ENCODE measurements at regions not wholly inside any gene's neighbourhood (a gene's known extent, or its start where the extent isn't known, plus 50 kb on each side); places are given as distances from the start of the nearest gene placed in this dataset.

DNA sequence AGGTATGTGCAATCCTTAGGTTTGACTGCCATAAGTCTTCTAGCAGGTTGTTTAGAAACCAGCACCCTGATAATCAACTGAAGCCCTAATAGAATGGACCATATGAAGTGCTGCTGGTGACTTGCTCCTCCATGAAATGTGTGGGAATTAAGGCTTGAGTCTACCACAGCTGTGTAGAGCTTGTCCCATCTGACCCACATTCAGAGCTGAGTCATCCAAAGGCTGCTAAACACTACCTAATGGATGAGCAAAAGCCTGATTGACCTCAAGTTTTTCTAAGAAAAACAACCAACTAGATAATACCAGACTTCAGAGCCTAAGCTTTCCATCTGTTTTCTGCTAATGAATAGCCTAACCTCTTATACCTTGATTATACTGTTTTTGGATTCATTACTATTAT lies 120.3 kb upstream of the MOCS1 start:
- no peak for DNase-seq

DNA sequence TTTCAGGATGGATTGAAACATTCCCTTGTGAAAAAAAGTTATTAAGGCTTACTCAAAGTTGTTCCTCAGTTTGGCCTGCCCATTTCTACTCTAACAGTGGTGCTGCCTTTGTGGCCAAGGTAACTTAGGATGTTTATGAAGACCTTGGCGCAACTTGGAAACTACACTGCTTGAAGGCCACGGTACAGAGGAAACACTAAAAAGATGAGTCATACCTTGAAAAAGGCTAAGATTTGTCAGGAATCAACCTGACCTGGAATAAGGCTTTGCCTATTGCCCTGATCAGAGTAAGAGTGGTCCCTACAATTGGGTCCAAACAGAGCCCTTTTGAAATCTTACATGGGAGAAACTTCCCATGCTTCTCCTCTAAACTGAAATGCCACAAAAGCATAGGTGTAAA lies 119.9 kb upstream of the MOCS1 start:
- DNase-seq, result no peak

DNA sequence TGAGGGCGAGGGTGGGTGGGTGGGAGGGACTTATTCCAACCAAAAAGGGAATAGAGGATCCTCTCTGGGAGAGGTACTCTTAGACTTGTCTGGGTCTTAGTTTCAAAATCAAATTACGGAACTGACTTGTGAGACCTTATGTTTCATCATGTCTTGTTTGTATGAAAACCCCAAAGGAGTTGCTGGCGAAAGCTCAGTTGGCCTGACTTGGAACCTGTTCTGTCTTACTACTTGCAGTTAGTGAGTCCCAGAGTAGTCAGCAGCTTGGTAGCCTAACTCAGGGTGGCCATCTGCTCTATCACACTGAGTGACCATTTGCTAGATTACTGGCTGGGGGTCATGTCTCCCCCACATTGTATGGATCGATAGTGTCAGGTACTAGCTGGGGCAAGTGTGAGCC lies 114.9 kb upstream of the MOCS1 start:
- DNase-seq, result no peak

DNA sequence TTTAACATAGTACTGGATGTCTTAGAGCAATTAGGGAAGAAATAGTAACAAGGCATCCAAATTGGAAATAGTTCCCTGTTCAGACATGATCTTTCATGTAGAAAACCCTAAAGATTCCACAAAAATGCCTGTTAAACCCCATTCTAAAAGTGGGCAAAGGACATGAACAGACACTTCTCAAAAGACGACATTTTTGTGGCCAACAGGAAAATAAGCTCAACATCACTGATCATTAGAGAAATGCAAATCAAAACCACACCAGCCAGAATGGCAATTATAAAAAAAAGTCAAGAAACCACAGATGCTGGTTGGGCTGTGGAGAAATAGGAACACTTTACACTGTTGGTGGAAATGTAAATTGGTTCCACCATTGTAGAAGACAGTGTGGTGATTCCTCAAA lies 109.9 kb upstream of the MOCS1 start:
- no peak for DNase-seq

DNA sequence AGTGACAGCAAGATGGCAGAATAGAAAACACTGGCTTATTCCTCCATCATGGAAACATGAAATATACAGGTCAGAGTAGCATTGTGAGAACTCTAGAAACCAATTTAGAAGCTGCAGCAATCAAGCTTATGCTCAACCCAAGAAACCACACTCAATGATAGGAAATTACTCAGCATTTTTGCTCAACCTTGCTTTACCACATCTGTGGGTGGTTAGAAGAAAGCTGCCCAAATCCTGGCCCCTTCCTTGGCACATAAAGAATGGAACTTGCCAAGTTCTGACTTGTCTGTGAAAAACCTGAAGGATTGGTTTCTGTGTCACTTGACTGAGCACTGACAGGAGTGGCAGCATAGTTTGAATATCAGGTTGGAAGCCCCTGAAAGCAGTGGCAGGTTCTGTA lies 108.0 kb upstream of the MOCS1 start:
- DNase-seq, result no peak

DNA sequence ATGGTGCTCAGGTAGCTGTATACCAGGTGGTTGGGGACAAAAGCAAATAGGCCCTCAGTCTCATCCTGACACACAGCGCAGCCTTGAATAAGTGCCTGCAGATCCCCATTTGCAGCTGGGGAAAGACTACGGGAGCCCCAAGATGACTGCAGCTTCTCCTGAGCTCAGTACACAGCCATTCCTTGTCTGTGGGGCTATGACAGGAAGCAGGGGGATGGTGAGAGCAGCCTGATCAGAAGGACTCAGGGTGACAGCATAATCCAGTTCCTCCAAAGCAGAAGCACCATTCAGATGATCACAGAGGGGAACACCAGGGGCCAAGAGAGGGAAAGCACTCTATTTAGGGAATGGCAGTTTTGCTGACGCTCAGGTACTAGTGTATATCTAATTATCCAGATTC lies 104.8 kb upstream of the MOCS1 start:
- DNase-seq, result no peak

DNA sequence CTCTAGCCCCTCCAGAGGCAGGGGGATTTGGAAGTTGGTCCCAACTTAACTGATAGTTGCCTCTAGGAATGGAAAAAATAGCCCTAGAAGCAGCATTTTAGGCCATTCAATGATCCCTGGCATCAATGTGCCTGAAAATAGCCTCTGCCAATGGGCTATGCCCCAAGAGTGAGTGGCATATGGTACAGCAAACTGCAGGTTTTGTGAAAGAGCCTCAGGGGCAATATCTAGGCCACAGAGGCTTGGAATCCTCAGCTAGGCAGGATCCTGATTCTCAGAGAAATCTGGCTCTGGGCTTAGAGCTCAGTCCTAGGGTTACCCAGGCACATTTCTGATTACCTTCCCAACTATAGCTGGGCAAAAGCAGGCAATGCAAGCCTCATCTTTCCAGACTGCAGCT lies 104.4 kb upstream of the MOCS1 start:
- no peak for DNase-seq

DNA sequence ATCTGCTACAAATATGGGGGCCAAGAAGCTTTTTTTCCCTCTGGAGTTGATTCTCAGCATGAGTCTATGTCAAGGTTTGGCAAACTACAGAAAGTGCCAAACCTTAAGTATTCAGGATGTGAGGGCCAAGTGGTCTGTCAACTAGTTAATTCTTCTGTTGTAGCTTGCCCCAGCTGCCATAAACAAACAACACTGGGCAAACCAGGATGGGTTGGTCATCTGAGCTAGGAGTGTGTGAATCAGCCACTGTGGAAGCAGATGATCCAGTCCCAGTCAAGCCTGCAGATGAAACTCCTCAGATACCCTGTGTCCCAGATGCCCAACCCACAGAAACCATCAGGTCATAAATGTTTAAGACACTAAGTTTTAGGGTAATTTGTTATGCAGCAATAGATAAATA lies 103.0 kb upstream of the MOCS1 start:
- DNase-seq, result no peak

DNA sequence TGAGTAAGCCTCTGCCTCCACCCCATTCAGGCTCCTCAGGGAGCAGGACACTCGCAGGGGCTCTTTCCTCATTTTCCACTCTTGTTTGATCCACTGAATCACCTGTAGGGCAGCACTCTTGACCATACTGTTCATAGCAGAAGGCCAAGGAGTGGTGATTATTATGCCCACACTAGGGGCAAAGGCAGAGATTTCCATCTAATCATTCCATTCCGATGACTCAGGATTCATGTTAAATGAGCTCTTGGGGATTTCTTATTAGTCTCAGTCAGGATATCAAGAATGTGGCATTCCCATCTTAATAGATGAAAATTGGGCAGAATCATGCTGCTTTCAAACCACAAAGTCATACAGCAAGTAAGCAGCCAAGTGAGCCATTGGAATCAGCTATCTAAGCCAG lies 101.9 kb upstream of the MOCS1 start:
- DNase-seq, result no peak

DNA sequence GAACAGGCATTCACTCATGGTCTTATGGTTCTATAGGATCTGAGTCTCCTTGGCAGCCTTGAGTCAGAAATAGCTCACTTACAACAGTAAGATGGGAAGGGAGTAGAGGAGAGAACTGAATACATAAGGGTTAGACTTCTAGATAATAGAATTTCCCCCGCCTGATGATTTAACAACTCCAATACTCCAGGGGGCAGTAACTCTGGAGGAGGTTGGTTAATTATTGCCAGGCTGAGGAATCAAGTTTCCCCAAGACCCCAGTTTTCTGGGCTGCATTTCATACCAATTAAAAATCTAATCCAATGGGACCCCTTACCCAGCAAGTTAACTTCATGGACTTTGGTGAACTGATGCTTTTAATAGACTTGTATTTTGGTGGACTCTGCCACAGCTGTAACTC lies 94.2 kb upstream of the MOCS1 start:
- DNase-seq, result no peak

DNA sequence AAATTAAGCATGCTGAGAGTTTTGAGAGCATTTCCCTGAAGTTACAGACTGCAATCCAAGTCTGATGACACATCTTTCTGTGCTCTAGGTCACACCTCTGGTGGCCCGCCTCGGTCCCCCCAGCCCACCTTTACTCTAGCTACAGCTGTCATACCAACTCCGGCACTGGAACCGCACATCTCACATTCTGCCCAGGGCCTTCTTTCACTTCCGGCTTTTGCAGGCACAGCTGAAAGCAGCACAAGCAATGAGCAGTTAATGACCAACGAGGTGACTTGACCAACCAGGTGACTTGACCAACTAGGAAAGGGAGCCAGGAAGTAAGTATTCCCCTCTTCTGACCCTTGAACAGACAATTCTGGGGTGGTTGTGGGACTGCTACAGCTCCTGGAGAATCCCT lies 88.6 kb upstream of the MOCS1 start:
- DNase-seq, result no peak

DNA sequence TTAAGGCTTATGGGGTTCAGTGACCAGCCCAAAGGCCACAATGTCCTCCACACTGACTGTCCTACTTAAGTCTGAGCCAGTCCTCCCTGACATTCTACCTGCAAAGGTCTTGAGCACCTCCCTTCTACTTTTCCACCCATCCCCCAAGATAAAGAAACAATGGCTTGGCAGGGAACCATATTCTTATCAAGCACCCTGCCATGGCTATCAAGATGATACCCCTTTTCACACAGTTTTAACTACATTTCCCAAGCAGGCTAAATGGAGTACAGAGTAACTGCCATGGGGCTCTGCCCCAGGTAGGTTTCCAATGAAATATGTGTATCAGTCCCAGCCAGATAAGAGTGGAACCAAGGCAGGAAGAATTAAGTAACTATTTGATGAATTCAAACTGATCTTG lies 85.9 kb upstream of the MOCS1 start:
- DNase-seq, result no peak

DNA sequence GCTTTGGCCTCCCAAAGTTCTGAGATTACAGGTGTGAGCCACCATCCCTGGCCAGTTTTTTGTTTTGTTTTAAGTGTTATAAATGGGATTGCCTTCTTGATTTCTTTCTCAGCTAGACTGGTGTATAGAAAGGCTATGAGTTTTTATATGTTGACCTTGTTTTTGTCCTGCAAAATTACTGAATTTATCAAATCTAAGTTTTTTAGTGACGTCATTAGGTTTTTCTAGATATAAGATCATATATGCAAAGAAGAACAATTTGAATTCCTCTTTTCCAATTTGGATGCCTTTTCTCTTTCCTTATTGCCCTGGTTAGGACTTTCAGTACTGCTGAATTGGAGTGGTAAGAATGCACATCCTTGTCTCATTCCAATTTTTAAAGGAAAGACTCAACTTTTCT lies 81.3 kb upstream of the MOCS1 start:
- DNase-seq, result no peak

DNA sequence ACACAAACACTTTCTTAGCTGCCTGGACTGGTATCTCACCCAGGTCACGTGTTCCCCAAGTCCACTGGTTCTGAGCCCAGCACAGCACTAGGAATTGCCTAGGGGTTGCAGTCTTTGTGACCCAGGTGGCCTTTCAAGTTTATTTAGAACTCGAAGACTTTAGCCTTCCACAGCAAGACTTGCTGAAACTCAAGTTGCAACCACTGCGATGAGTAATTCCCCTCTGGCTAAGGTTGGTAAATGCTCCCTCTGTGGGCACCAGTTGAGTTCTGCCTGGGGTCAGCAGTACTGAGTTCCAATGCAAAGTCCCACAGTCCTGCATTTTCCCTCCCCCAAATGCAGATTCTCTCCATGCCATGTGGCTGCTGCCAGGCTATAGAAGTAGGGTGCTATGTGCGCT lies 77.6 kb upstream of the MOCS1 start:
- no peak for DNase-seq

DNA sequence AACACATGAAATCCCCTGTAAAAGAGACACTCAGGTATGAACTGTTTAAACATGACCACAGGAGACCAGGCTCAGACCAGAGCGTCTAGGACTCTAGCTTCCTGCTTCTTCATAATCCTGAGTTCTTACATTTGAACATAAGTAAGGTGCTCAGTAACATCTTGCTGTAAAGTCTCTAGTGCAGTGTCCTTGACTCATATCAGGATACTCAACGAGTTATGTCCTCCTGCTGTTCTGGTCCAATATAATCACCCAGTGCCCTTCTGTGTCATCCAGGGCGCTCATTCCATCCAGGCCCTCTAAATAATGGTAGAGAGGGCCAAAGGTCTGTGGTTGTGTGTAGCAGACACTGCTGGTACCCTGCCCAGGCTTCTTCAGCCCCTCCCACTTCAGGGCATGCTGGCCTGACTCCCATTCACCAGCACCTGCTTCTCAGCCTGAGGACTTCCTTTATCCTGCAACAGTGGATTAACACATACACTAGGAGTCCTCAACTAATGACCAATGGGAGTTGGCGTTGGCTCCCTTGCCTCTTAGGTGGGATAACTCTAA lies 66.8 kb upstream of the MOCS1 start:
- no peak for DNase-seq

DNA sequence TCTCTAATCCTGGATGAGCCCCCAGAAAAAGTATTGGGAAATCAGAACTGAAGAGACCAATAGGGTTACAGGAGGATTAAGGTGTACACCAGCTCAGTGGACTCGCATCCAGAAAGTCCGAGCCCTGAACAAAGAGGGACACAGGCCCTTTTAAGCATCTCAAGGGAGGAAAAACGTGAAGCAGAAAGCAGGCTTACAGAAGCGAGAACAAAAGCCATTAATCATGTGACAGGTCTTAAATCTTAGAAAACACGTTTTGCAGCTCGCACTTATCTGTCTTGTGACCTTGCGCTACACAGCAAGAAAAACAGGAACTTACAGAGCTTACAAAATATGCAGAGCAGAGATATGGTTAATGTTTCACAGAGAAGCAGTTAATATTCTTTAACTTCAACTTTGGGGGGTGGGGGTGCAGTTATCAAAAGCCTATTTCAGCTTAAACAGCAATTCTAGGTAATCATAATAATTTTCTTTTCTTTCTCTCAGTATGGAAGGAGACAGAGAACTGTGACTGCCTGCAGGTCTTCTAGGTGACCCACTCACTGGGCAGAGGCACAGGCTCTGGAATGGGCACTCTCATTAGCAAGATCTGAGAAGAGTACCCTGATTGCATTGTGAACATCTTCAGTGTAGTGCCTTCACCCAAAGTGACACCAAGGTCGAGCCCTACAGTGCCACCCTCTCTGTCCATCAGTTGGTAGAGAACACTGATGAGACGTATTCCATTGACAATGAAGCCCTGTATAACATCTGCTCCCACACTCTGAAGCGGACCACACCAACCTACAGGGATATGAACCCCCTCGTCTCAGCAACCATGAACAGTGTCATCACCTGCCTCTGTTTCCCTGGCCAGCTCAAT lies 65.0 kb upstream of the MOCS1 start:
- DNase-seq, result no peak

DNA sequence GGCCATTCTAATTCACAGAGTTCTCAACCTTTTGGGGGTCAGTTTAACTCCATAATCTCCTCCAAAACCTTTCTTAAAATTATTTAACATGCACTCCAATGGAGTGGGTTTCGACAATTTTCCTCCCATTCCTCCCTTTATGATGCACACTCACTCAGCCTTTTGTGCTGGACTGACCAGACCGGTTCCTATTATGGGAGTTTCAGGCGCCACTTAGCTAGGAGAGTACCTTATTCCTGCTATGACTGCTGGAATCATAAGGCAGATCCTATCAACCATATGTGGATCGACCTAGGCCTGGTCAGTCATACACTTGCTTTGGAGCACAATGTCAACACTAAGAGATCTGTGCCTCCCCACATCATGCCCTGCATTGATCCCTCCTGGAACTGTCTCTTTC lies 63.9 kb upstream of the MOCS1 start:
- no peak for DNase-seq

DNA sequence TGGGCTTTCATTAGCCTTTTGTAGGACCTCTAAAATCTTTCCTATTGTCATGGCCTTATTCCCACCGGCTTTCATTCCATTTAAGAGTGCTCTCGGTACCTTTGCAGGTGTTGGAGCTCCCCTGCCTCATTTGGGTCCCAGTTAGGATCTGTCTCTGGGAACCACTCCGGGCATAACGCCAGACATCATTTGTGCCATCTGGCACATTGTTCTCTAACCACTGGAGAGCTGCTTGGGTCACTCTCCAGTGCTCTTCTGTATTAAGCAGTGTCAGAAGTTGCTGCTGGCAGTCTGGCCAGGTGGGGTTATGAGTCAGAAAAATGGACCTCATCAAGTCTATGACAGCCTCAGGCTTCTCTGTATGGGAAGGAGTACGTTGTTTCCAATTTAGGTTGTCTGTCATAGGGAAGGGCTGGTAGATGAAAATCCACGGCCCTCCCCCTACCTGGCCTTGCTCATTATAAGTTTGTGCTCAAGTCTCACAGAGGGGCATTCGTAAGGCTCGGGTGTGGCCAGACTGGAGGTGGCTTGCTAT lies 62.9 kb upstream of the MOCS1 start:
- no peak for DNase-seq

DNA sequence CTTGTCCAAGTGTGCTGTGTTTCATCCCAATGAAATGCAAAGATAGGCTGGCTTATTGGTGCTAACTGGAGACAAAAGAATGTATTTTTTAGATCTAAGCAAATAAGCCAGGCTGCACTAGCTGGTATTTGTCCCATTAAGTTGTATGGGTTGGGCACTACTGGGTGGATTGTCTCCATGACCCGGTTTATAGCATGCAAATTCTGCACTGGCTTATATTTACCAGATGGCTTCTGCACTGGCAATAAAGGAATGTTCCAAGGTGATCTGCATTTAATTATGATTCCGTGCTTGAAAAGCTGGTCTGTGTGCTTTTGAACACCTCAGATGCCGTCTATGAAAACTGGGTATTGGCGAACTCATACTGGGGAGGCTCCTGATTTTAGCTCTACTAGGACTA lies 61.4 kb upstream of the MOCS1 start:
- DNase-seq, result no peak

DNA sequence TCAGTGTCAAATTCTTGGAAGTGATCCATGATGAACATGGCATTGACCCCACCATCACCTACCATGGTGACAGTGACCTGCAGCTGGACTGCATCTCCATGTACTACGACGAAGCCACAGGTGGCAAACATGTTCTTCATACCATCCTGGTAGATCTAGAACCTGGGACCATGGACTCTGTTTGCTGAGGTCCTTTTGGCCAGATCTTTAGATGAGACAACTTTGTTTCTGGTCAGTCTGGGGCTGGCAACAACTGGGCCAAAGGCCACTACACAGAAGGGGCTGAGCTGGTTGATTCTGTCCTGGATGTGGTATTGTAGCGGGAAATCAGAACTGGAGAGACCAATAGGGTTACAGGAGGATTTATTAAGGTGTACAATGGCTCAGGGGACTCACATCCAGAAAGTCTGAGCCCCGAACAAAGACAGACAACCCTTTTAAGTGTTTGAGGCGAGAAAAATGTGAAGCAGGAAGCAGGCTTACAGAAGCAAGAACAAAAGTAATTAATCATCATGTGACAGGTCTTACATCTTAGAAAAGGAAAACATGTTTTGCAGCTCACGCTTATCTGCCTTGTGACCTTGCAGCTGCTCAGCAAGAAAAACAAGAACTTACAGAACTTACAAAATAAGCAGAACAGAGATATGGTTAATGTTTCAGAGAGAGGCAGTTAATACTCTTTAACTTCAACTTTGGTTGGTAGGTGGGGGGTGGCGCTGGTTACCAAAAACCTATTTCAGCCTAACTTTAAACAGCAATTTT lies 58.8 kb upstream of the MOCS1 start:
- DNase-seq, result no peak
